ENCODE measurements at regions not wholly inside any gene's neighbourhood (a gene's known extent, or its start where the extent isn't known, plus 50 kb on each side); places are given as distances from the start of the nearest gene placed in this dataset.
"Not testable (repeated sequence)": the region's sequence is repeated elsewhere in the genome, so short reads cannot be mapped to it uniquely, and the experiment has no call there.

- ChIA-PET POLR2A (no interaction called here), CTCF (no interaction called here)
- Mint-ChIP-seq H3K27me3 (no peaks in the 10 kb centered on the region), H3K4me3 (no peak overlapping the region), H3K36me3 (ENCODE audit: low read depth) (no peaks in the 10 kb centered on the region), H3K27ac (no peak overlapping the region), H3K9me3 (peaks cover 9% of the 10 kb centered on the region), H3K4me1 (no peaks in the 10 kb centered on the region)
- DNase-seq, result no peak
Measured at GRCh38 chr20:11995805-11996567, 78.3 kb downstream of the BTBD3 start.

- H3K4me3 Mint-ChIP-seq; CTCF ChIA-PET; H3K36me3 Mint-ChIP-seq (ENCODE audit: low read depth); H3K4me1 Mint-ChIP-seq; H3K27me3 Mint-ChIP-seq; POLR2A ChIA-PET; H3K27ac Mint-ChIP-seq; DNase-seq: not testable (repeated sequence)
- H3K9me3 Mint-ChIP-seq, result peaks cover 12% of the 10 kb centered on the region
Measured at GRCh38 chr20:12004776-12005175, 87.1 kb downstream of the BTBD3 start.

GRCh38 chr20:12012241-12013222 is 94.8 kb downstream of the BTBD3 start:
- Mint-ChIP-seq H3K9me3 (no peaks in the 10 kb centered on the region), H3K27me3 (no peaks in the 10 kb centered on the region), H3K27ac (no peak overlapping the region), H3K4me1 (no peaks in the 10 kb centered on the region), H3K36me3 (ENCODE audit: low read depth) (no peaks in the 10 kb centered on the region), H3K4me3 (no peak overlapping the region)
- CTCF ChIA-PET, result interaction anchor here (0.9 kb wide), 1 partner anchor 1091 kb away, joined by 4 read pairs; no protein-coding TSS in a partner anchor
- DNase-seq, result peak; percentile 16
- POLR2A ChIA-PET, result no interaction called here

GRCh38 chr20:12014276-12014675 is 96.6 kb downstream of the BTBD3 start:
- ChIA-PET CTCF (no interaction called here), POLR2A (no interaction called here)
- Mint-ChIP-seq H3K27me3 (no peaks in the 10 kb centered on the region), H3K4me1 (no peaks in the 10 kb centered on the region), H3K9me3 (no peaks in the 10 kb centered on the region), H3K4me3 (no peak overlapping the region), H3K27ac (no peak overlapping the region), H3K36me3 (ENCODE audit: low read depth) (no peaks in the 10 kb centered on the region)
- no peak for DNase-seq

GRCh38 chr20:12014736-12015135 is 97.0 kb downstream of the BTBD3 start:
- H3K36me3 Mint-ChIP-seq (ENCODE audit: low read depth), result no peaks in the 10 kb centered on the region
- DNase-seq, result no peak
- no peak overlapping the region for H3K27ac Mint-ChIP-seq
- H3K4me3 Mint-ChIP-seq, result no peak overlapping the region
- no peaks in the 10 kb centered on the region for H3K27me3 Mint-ChIP-seq
- H3K4me1 Mint-ChIP-seq, result no peaks in the 10 kb centered on the region
- CTCF ChIA-PET, result no interaction called here
- H3K9me3 Mint-ChIP-seq, result no peaks in the 10 kb centered on the region
- POLR2A ChIA-PET, result no interaction called here

GRCh38 chr20:12016291-12016690 is 98.6 kb downstream of the BTBD3 start:
- no peak for DNase-seq
- Mint-ChIP-seq H3K27me3 (no peaks in the 10 kb centered on the region), H3K9me3 (no peaks in the 10 kb centered on the region), H3K4me1 (no peaks in the 10 kb centered on the region), H3K27ac (no peak overlapping the region), H3K36me3 (ENCODE audit: low read depth) (no peaks in the 10 kb centered on the region), H3K4me3 (no peak overlapping the region)
- ChIA-PET CTCF (no interaction called here), POLR2A (no interaction called here)

- H3K4me1 Mint-ChIP-seq, result no peaks in the 10 kb centered on the region
- H3K27me3 Mint-ChIP-seq, result no peaks in the 10 kb centered on the region
- CTCF ChIA-PET, result no interaction called here
Measured at GRCh38 chr20:12019715-12020114, 102.0 kb downstream of the BTBD3 start.

GRCh38 chr20:12020846-12021245 is 103.2 kb downstream of the BTBD3 start:
- no peaks in the 10 kb centered on the region for H3K27me3 Mint-ChIP-seq
- ChIA-PET CTCF (no interaction called here), POLR2A (no interaction called here)
- H3K27ac Mint-ChIP-seq, result no peak overlapping the region
- no peaks in the 10 kb centered on the region for H3K36me3 Mint-ChIP-seq (ENCODE audit: low read depth)
- H3K4me1 Mint-ChIP-seq, result no peaks in the 10 kb centered on the region
- peaks cover 7% of the 10 kb centered on the region for H3K9me3 Mint-ChIP-seq
- DNase-seq, result no peak
- H3K4me3 Mint-ChIP-seq, result no peak overlapping the region

More at GRCh38 chr20:12019715-12020114, 102.0 kb downstream of the BTBD3 start:
- Mint-ChIP-seq H3K4me3 (no peak overlapping the region), H3K27ac (no peak overlapping the region), H3K9me3 (peaks cover 2% of the 10 kb centered on the region), H3K36me3 (ENCODE audit: low read depth) (no peaks in the 10 kb centered on the region)
- DNase-seq, result no peak
- POLR2A ChIA-PET, result no interaction called here

GRCh38 chr20:12022126-12022525 is 104.4 kb downstream of the BTBD3 start:
- peaks cover 9% of the 10 kb centered on the region for H3K9me3 Mint-ChIP-seq
- H3K36me3 Mint-ChIP-seq (ENCODE audit: low read depth), result no peaks in the 10 kb centered on the region
- no peak overlapping the region for H3K4me3 Mint-ChIP-seq
- no peaks in the 10 kb centered on the region for H3K27me3 Mint-ChIP-seq
- H3K27ac Mint-ChIP-seq, result no peak overlapping the region
- DNase-seq, result no peak
- no peaks in the 10 kb centered on the region for H3K4me1 Mint-ChIP-seq
- CTCF ChIA-PET, result no interaction called here
- POLR2A ChIA-PET, result no interaction called here

GRCh38 chr20:12023194-12023795 is 105.6 kb downstream of the BTBD3 start:
- ChIA-PET POLR2A (no interaction called here), CTCF (no interaction called here)
- no peaks in the 10 kb centered on the region for H3K27me3 Mint-ChIP-seq

GRCh38 chr20:12028771-12029170 is 111.1 kb downstream of the BTBD3 start:
- ChIA-PET CTCF (no interaction called here), POLR2A (no interaction called here)
- Mint-ChIP-seq H3K4me1 (no peaks in the 10 kb centered on the region), H3K27ac (no peak overlapping the region), H3K27me3 (no peaks in the 10 kb centered on the region), H3K9me3 (peaks cover 14% of the 10 kb centered on the region), H3K4me3 (no peak overlapping the region), H3K36me3 (ENCODE audit: low read depth) (no peaks in the 10 kb centered on the region)
- no peak for DNase-seq

More at GRCh38 chr20:12023194-12023795, 105.6 kb downstream of the BTBD3 start:
- Mint-ChIP-seq H3K36me3 (ENCODE audit: low read depth) (no peaks in the 10 kb centered on the region), H3K9me3 (peaks cover 9% of the 10 kb centered on the region), H3K4me3 (no peak overlapping the region), H3K4me1 (no peaks in the 10 kb centered on the region), H3K27ac (no peak overlapping the region)
- no peak for DNase-seq

- Mint-ChIP-seq H3K4me1 (no peaks in the 10 kb centered on the region), H3K36me3 (ENCODE audit: low read depth) (no peaks in the 10 kb centered on the region), H3K27me3 (no peaks in the 10 kb centered on the region), H3K4me3 (no peak overlapping the region), H3K9me3 (peaks cover 7% of the 10 kb centered on the region), H3K27ac (no peak overlapping the region)
- ChIA-PET CTCF (no interaction called here), POLR2A (no interaction called here)
- no peak for DNase-seq
Measured at GRCh38 chr20:12030470-12030869, 112.8 kb downstream of the BTBD3 start.

GRCh38 chr20:12036142-12036541 is 118.4 kb downstream of the BTBD3 start:
- H3K27me3 Mint-ChIP-seq, result no peaks in the 10 kb centered on the region
- ChIA-PET CTCF (no interaction called here), POLR2A (no interaction called here)
- no peak for DNase-seq
- H3K4me3 Mint-ChIP-seq, result no peak overlapping the region
- H3K4me1 Mint-ChIP-seq, result no peaks in the 10 kb centered on the region
- H3K27ac Mint-ChIP-seq, result no peak overlapping the region
- H3K9me3 Mint-ChIP-seq, result peaks cover 8% of the 10 kb centered on the region
- H3K36me3 Mint-ChIP-seq (ENCODE audit: low read depth), result no peaks in the 10 kb centered on the region

Data from activated CD4-positive, alpha-beta memory T cell treated with anti-CD3 and anti-CD28 coated beads, Interleukin-2, amount 10 ng/mL, durations not matched to agents 7 days and 5 days (primary cell).